HepG2 (cell line): ENCODE measurements at regions not wholly inside any gene's neighbourhood (a gene's known extent, or its start where the extent isn't known, plus 50 kb on each side); places are given as distances from the start of the nearest gene placed in this dataset.
"Not testable (repeated sequence)": the region's sequence is repeated elsewhere in the genome, so short reads cannot be mapped to it uniquely, and the experiment has no call there.

ENCODE experiments used
- ARID2 ChIP-seq: sonication (generic); formaldehyde crosslinking; IDR thresholded peaks from 2 replicates; pipeline ENCODE4 v1.8.1; 2022; ENCODE audit warnings: mild to moderate bottlenecking, missing genetic modification reagents, borderline replicate concordance
- ATF6 ChIP-seq: sonication (generic); formaldehyde crosslinking; conservative IDR thresholded peaks from 2 replicates; pipeline ENCODE4 v1.4.0; 2020; ENCODE audit warnings: missing genetic modification reagents
- CHD2 ChIP-seq: IDR thresholded peaks from 2 replicates; pipeline ENCODE4 v1.6.1; 2011; ENCODE audit warnings: low read depth, low read length, improper control_type of control experiment
- CTCF ChIP-seq: sonication (generic); formaldehyde crosslinking; IDR thresholded peaks from 2 replicates; pipeline ENCODE4 v1.5.0; 2020; ENCODE audit warnings: mild to moderate bottlenecking, missing genetic modification reagents, moderate library complexity
- IKZF4 ChIP-seq: sonication (generic); formaldehyde crosslinking; IDR thresholded peaks from 2 replicates; pipeline ENCODE4 v1.5.1; 2020; ENCODE audit warnings: borderline replicate concordance, mild to moderate bottlenecking, low read depth, missing genetic modification reagents; ENCODE audit errors: not compliant biosample characterization
- POLR2A ChIP-seq, 2 experiments: IDR thresholded peaks; 2 replicates each; pipeline ENCODE4 v1.6.1; 2011; ENCODE audit warnings: low read depth in 2 of 2, low read length in 2 of 2, mild to moderate bottlenecking in 1 of 2, moderate library complexity in 1 of 2; ENCODE audit not compliant: insufficient read depth in 1 of 2
- POLR2AphosphoS2 ChIP-seq: IDR thresholded peaks from 2 replicates; pipeline ENCODE4 v1.6.1; 2011; ENCODE audit warnings: low read depth, low read length, improper control_type of control experiment
- PRPF4 ChIP-seq: fragments of 200-400 bp; formaldehyde crosslinking; IDR thresholded peaks from 2 replicates; pipeline ENCODE4 v1.6.1; 2016; ENCODE audit warnings: low read length, low read depth; ENCODE audit not compliant: poor library complexity, severe bottlenecking
- RFX3 ChIP-seq: IDR thresholded peaks from 2 replicates; pipeline ENCODE4 v1.6.1; 2016; ENCODE audit warnings: missing biosample characterization, missing genetic modification reagents
- RFX5 ChIP-seq: IDR thresholded peaks from 2 replicates; pipeline ENCODE4 v1.6.1; 2011; ENCODE audit warnings: low read depth, low read length, improper control_type of control experiment
- TARDBP ChIP-seq: sonication (generic); formaldehyde crosslinking; IDR thresholded peaks from 2 replicates; pipeline ENCODE4 v1.8.0; 2022; ENCODE audit warnings: mild to moderate bottlenecking, missing genetic modification reagents
- USF2 ChIP-seq, 2 experiments: sonication (generic) in 1 of 2; formaldehyde crosslinking in 1 of 2; IDR thresholded peaks; 2 replicates each; pipeline versions ENCODE4 v1.5.1 to v1.6.1; 2011 to 2020; ENCODE audit warnings: borderline replicate concordance in 1 of 2, low read depth in 1 of 2, low read length in 1 of 2, mild to moderate bottlenecking in 1 of 2, missing genetic modification reagents in 1 of 2, moderate library complexity in 1 of 2
- ZNF598 ChIP-seq: sonication (generic); formaldehyde crosslinking; IDR thresholded peaks from 2 replicates; pipeline ENCODE4 v1.5.1; 2020; ENCODE audit warnings: mild to moderate bottlenecking, missing genetic modification reagents, borderline replicate concordance
- ZNF616 ChIP-seq: sonication (generic); formaldehyde crosslinking; IDR thresholded peaks from 2 replicates; pipeline ENCODE4 v1.5.0; 2020; ENCODE audit warnings: low read depth, mild to moderate bottlenecking, missing genetic modification reagents

GRCh38 chrX:92528995-92529394 lies 749.8 kb downstream of the PCDH11X start:
- not testable (repeated sequence) for TF ChIP-seq TARDBP (CRISPR knock-in tag); POLR2A (IDR thresholded peaks at IDR 0.05; ENCODE audit: insufficient read depth in 1 of 2, low read depth in 2 of 2, low read length in 2 of 2); ATF6 (CRISPR knock-in tag); PRPF4; POLR2AphosphoS2; ZNF616 (CRISPR knock-in tag); RFX3 (CRISPR knock-in tag); CTCF (CRISPR knock-in tag); IKZF4; RFX5; ZNF598; USF2 (IDR thresholded peaks at IDR 0.05; ENCODE audit: low read depth, low read length); USF2 (CRISPR knock-in tag; IDR thresholded peaks at IDR 0.05; ENCODE audit: borderline replicate concordance); CHD2; ARID2
